Activated T-cell treated with anti-CD3 and anti-CD28 coated beads, Interleukin-2, amount 50 U/mL, for 72 hours (primary cell): ENCODE measurements at regions not wholly inside any gene's neighbourhood (a gene's known extent, or its start where the extent isn't known, plus 50 kb on each side); places are given as distances from the start of the nearest gene placed in this dataset.

ENCODE experiments used
- ATAC-seq, 2 donors: fragments of 150-1000 bp; cut with Tn5 transposase; replicated peaks in 1 of 2; 2 replicates each; pipeline ENCODE4 v1.10.0; 2021; ENCODE audit warnings: moderate library complexity in 2 of 2, mild to moderate bottlenecking in 1 of 2
- DNase-seq, 2 donors: peaks; one replicate each; pipeline ENCODE4 v3.0.0; 2021 to 2022; ENCODE audit warnings: mixed read lengths in 1 of 2
- H3K27ac Mint-ChIP-seq: one replicate; pipeline ENCODE4 v1.8.0; 2022; ENCODE audit warnings: mild to moderate bottlenecking, moderate library complexity, mixed read lengths
- H3K27me3 Mint-ChIP-seq: one replicate; pipeline ENCODE4 v1.8.0; 2022; ENCODE audit warnings: low read depth, mixed read lengths
- H3K36me3 Mint-ChIP-seq, 2 donors: one replicate each; pipeline ENCODE4 v1.8.0; 2022; ENCODE audit warnings: mixed read lengths in 2 of 2, mild to moderate bottlenecking in 1 of 2; ENCODE audit not compliant: insufficient read depth in 2 of 2
- H3K4me1 Mint-ChIP-seq: one replicate; pipeline ENCODE4 v1.8.0; 2022; ENCODE audit warnings: low read depth, mixed read lengths
- H3K4me3 Mint-ChIP-seq, 2 donors: one replicate each; pipeline ENCODE4 v1.8.0; 2022; ENCODE audit warnings: mild to moderate bottlenecking in 2 of 2, mixed read lengths in 2 of 2, moderate library complexity in 2 of 2
- H3K9me3 Mint-ChIP-seq, 2 donors: one replicate each; pipeline ENCODE4 v1.8.0; 2022; ENCODE audit warnings: mixed read lengths in 2 of 2

- no peak for DNase-seq
- ATAC-seq: no peak
- no peaks in the 10 kb centered on the region for H3K36me3 Mint-ChIP-seq
- no peak overlapping the region for H3K27ac Mint-ChIP-seq
- H3K9me3 Mint-ChIP-seq: no peaks in the 10 kb centered on the region
- no peak overlapping the region for H3K4me3 Mint-ChIP-seq
- H3K27me3 Mint-ChIP-seq: no peaks in the 10 kb centered on the region
- H3K4me1 Mint-ChIP-seq: no peaks in the 10 kb centered on the region
These were observed 117.1 kb downstream of the KCNS3 start for GRCh38 chr2:17995593-17995992.
